SJSA1 (cell line): ENCODE measurements at regions not wholly inside any gene's neighbourhood (a gene's known extent, or its start where the extent isn't known, plus 50 kb on each side); places are given as distances from the start of the nearest gene placed in this dataset.

Source experiments
- DNase-seq, 2 experiments: peaks; one replicate each; pipeline ENCODE4 v3.0.0-alpha.2; 2015 to 2020; ENCODE audit warnings: low spot score in 2 of 2, low read depth in 1 of 2
- H3K27ac ChIP-seq: fragments of 250-450 bp; sonication (Bioruptor Pico); 2 replicates; pipeline ENCODE4 v1.5.1; 2020; ENCODE audit warnings: mild to moderate bottlenecking, moderate library complexity
- H3K27me3 ChIP-seq: fragments of 250-450 bp; sonication (Bioruptor Pico); replicated peaks from 2 replicates; pipeline ENCODE4 v1.5.1; 2020; ENCODE audit warnings: mild to moderate bottlenecking, moderate library complexity
- H3K36me3 ChIP-seq: fragments of 250-450 bp; sonication (Bioruptor Pico); 2 replicates; pipeline ENCODE4 v1.5.1; 2020; ENCODE audit warnings: mild to moderate bottlenecking
- H3K4me1 ChIP-seq: fragments of 250-450 bp; sonication (Bioruptor Pico); replicated peaks from 2 replicates; pipeline ENCODE4 v1.6.1; 2021; ENCODE audit warnings: mild to moderate bottlenecking
- H3K4me3 ChIP-seq: fragments of 250-450 bp; sonication (Bioruptor Pico); 2 replicates; pipeline ENCODE4 v1.5.1; 2020; ENCODE audit warnings: mild to moderate bottlenecking
- H3K9me3 ChIP-seq: fragments of 250-450 bp; sonication (Bioruptor Pico); replicated peaks from 2 replicates; pipeline ENCODE4 v1.5.1; 2020; ENCODE audit warnings: mild to moderate bottlenecking

GRCh38 chr17:77356690-77357201 lies 216.0 kb downstream of the SEC14L1 start:
- Histone ChIP-seq H3K27me3 (no peaks in the 10 kb centered on the region), H3K4me1 (peaks cover 9% of the 10 kb centered on the region), H3K27ac (no peak overlapping the region), H3K36me3 (peaks cover 23% of the 10 kb centered on the region), H3K9me3 (0 out of 2 replicates have a peak, but pooled peaks cover 2% of the 10 kb centered on the region), H3K4me3 (no peak overlapping the region)
- peak in 1 of 2 experiments; percentile 44 for DNase-seq

- DNase-seq: peak in 1 of 2 experiments; percentile 38
These were observed 218.0 kb downstream of the SEC14L1 start for GRCh38 chr17:77358801-77359200.

GRCh38 chr17:77359236-77359635 lies 218.5 kb downstream of the SEC14L1 start:
- H3K4me3 ChIP-seq: no peak overlapping the region
- peaks cover 26% of the 10 kb centered on the region for H3K4me1 ChIP-seq
- H3K36me3 ChIP-seq: peaks cover 38% of the 10 kb centered on the region
- H3K27ac ChIP-seq: no peak overlapping the region
- DNase-seq: peak in 1 of 2 experiments; percentile 36
- H3K9me3 ChIP-seq: 0 out of 2 replicates have a peak, but pooled peaks cover 2% of the 10 kb centered on the region
- no peaks in the 10 kb centered on the region for H3K27me3 ChIP-seq

More at GRCh38 chr17:77358801-77359200, 218.0 kb downstream of the SEC14L1 start:
- Histone ChIP-seq H3K9me3 (0 out of 2 replicates have a peak, but pooled peaks cover 2% of the 10 kb centered on the region), H3K27ac (no peak overlapping the region), H3K27me3 (no peaks in the 10 kb centered on the region), H3K4me1 (peaks cover 23% of the 10 kb centered on the region), H3K4me3 (no peak overlapping the region), H3K36me3 (peaks cover 36% of the 10 kb centered on the region)

GRCh38 chr17:77361986-77362620 lies 221.3 kb downstream of the SEC14L1 start:
- Histone ChIP-seq H3K4me3 (no peak overlapping the region), H3K4me1 (peaks cover 44% of the 10 kb centered on the region), H3K27me3 (no peaks in the 10 kb centered on the region), H3K36me3 (peaks cover 33% of the 10 kb centered on the region), H3K9me3 (0 out of 2 replicates have a peak, but pooled peaks cover 2% of the 10 kb centered on the region), H3K27ac (no peak overlapping the region)
- DNase-seq: no peak

- no peaks in the 10 kb centered on the region for H3K27me3 ChIP-seq
- H3K4me1 ChIP-seq: peaks cover 47% of the 10 kb centered on the region
- 0 out of 2 replicates have a peak, but pooled peaks cover 2% of the 10 kb centered on the region for H3K9me3 ChIP-seq
- H3K36me3 ChIP-seq: peaks cover 21% of the 10 kb centered on the region
- no peak overlapping the region for H3K4me3 ChIP-seq
- peak; percentile 28 to 57 for DNase-seq
- H3K27ac ChIP-seq: no peak overlapping the region
These were observed 223.1 kb downstream of the SEC14L1 start for GRCh38 chr17:77363821-77364361.

GRCh38 chr17:77364381-77364911 lies 223.7 kb downstream of the SEC14L1 start:
- H3K4me3 ChIP-seq: no peak overlapping the region
- H3K36me3 ChIP-seq: peaks cover 17% of the 10 kb centered on the region
- peaks cover 47% of the 10 kb centered on the region for H3K4me1 ChIP-seq
- 0 out of 2 replicates have a peak, but pooled peaks cover 2% of the 10 kb centered on the region for H3K9me3 ChIP-seq
- H3K27me3 ChIP-seq: no peaks in the 10 kb centered on the region
- no peak overlapping the region for H3K27ac ChIP-seq
- no peak for DNase-seq

- Histone ChIP-seq H3K36me3 (peaks cover 17% of the 10 kb centered on the region), H3K27ac (peak overlapping the region; percentile 40), H3K4me3 (no peak overlapping the region), H3K4me1 (peaks cover 47% of the 10 kb centered on the region), H3K27me3 (no peaks in the 10 kb centered on the region), H3K9me3 (0 out of 2 replicates have a peak, but pooled peaks cover 2% of the 10 kb centered on the region)
- no peak for DNase-seq
These were observed 224.3 kb downstream of the SEC14L1 start for GRCh38 chr17:77364941-77365583.

- no peaks in the 10 kb centered on the region for H3K9me3 ChIP-seq
- peaks cover 47% of the 10 kb centered on the region for H3K4me1 ChIP-seq
- DNase-seq: peak; percentile 91 to 93
- peaks cover 17% of the 10 kb centered on the region for H3K36me3 ChIP-seq
- no peak overlapping the region for H3K4me3 ChIP-seq
- H3K27ac ChIP-seq: peak overlapping the region; percentile 40
- no peaks in the 10 kb centered on the region for H3K27me3 ChIP-seq
These were observed 224.9 kb downstream of the SEC14L1 start for GRCh38 chr17:77365584-77366186.

GRCh38 chr17:77366206-77366557 lies 225.4 kb downstream of the SEC14L1 start:
- Histone ChIP-seq H3K4me3 (no peak overlapping the region), H3K36me3 (peaks cover 17% of the 10 kb centered on the region), H3K27ac (peak overlapping the region; percentile 40), H3K27me3 (no peaks in the 10 kb centered on the region), H3K9me3 (no peaks in the 10 kb centered on the region), H3K4me1 (peaks cover 51% of the 10 kb centered on the region)
- DNase-seq: no peak

GRCh38 chr17:77366558-77367245 lies 225.9 kb downstream of the SEC14L1 start:
- H3K4me1 ChIP-seq: peaks cover 56% of the 10 kb centered on the region
- peak; percentile 33 to 74 for DNase-seq

GRCh38 chr17:77369544-77369971 lies 228.8 kb downstream of the SEC14L1 start:
- Histone ChIP-seq H3K27ac (no peak overlapping the region), H3K4me1 (peaks cover 63% of the 10 kb centered on the region), H3K36me3 (peaks cover 10% of the 10 kb centered on the region), H3K27me3 (no peaks in the 10 kb centered on the region), H3K4me3 (no peak overlapping the region), H3K9me3 (0 out of 2 replicates have a peak, but pooled peaks cover 3% of the 10 kb centered on the region)
- DNase-seq: no peak

More at GRCh38 chr17:77366558-77367245, 225.9 kb downstream of the SEC14L1 start:
- Histone ChIP-seq H3K4me3 (no peak overlapping the region), H3K27ac (no peak overlapping the region; the same call in 1 of the 2 replicates), H3K27me3 (no peaks in the 10 kb centered on the region), H3K36me3 (peaks cover 17% of the 10 kb centered on the region), H3K9me3 (no peaks in the 10 kb centered on the region)

GRCh38 chr17:77370586-77370985 lies 229.8 kb downstream of the SEC14L1 start:
- peaks cover 10% of the 10 kb centered on the region for H3K36me3 ChIP-seq
- H3K4me3 ChIP-seq: no peak overlapping the region
- H3K4me1 ChIP-seq: peaks cover 56% of the 10 kb centered on the region
- H3K9me3 ChIP-seq: 0 out of 2 replicates have a peak, but pooled peaks cover 3% of the 10 kb centered on the region
- no peak overlapping the region for H3K27ac ChIP-seq
- H3K27me3 ChIP-seq: no peaks in the 10 kb centered on the region
- no peak for DNase-seq
